Esophagus muscularis mucosa (tissue), 3 donors: ENCODE measurements at regions not wholly inside any gene's neighbourhood (a gene's known extent, or its start where the extent isn't known, plus 50 kb on each side); places are given as distances from the start of the nearest gene placed in this dataset.

Experiments
- POLR2A ChIP-seq: fragments of 450-650 bp; IDR thresholded peaks from one replicate; pipeline ENCODE4 v1.6.1; 2017; ENCODE audit warnings: antibody characterized with exemption, moderate library complexity, mild to moderate bottlenecking, low read depth
- POLR2AphosphoS5 ChIP-seq, 2 donors: sonication (generic); formaldehyde crosslinking; IDR thresholded peaks; one replicate each; pipeline ENCODE4 v1.6.1; 2017; ENCODE audit warnings: antibody characterized with exemption in 2 of 2
- TF ChIP-seq, protein P1 (sequence below), 3 experiments: fragments of 200-600 bp in 2 of 3; fragments of 450-650 bp in 1 of 3; sonication (generic) in 2 of 3; IDR thresholded peaks; one replicate each; pipeline ENCODE4 v1.5.1; 2017 to 2019; ENCODE audit warnings: antibody characterized with exemption in 3 of 3, mild to moderate bottlenecking in 2 of 3, moderate library complexity in 1 of 3

DNA sequence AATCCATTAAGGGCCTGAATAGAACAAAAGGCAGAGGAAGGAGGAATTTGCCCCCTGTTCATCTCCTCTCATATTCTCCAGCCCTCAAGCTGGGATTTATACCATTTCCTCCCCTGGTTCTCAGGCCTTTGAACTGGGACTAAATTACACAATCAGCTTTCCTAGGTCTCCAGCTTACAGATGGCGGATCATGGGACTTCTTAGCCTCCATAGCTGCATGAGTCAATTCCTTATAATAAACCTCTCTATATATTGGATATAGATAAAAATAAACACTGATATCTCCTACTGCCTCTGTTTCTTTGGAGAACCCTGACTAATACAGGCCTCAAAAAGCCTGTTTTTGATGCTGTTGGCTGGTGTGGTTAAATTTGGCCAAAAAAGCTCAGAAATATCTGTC, 84.5 kb upstream of the TMEM108 start:
- TF ChIP-seq, protein P1, sequence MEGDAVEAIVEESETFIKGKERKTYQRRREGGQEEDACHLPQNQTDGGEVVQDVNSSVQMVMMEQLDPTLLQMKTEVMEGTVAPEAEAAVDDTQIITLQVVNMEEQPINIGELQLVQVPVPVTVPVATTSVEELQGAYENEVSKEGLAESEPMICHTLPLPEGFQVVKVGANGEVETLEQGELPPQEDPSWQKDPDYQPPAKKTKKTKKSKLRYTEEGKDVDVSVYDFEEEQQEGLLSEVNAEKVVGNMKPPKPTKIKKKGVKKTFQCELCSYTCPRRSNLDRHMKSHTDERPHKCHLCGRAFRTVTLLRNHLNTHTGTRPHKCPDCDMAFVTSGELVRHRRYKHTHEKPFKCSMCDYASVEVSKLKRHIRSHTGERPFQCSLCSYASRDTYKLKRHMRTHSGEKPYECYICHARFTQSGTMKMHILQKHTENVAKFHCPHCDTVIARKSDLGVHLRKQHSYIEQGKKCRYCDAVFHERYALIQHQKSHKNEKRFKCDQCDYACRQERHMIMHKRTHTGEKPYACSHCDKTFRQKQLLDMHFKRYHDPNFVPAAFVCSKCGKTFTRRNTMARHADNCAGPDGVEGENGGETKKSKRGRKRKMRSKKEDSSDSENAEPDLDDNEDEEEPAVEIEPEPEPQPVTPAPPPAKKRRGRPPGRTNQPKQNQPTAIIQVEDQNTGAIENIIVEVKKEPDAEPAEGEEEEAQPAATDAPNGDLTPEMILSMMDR (IDR thresholded peaks at IDR 0.05): no peak
- TF ChIP-seq POLR2AphosphoS5 (IDR thresholded peaks at IDR 0.05) (no peak), POLR2A (no peak)
